Kidney (tissue), 13 donors: ENCODE measurements at regions not wholly inside any gene's neighbourhood (a gene's known extent, or its start where the extent isn't known, plus 50 kb on each side); places are given as distances from the start of the nearest gene placed in this dataset.

ENCODE experiments used
- DNase-seq, 5 donors: peaks; one replicate each; pipeline ENCODE4 v3.0.0-alpha.2; 2013 to 2020
- FAIRE-seq: peaks from 2 replicates; lab custom pipeline; 2012; peaks lifted over from hg19 to GRCh38; lab: Jason Lieb, UNC
- H3K27ac ChIP-seq, 2 donors: one replicate each; pipeline ENCODE4 v1.7.0; 2013; ENCODE audit warnings: low read depth in 2 of 2, low read length in 2 of 2, inconsistent platforms in 1 of 2
- H3K27me3 ChIP-seq: one replicate; pipeline ENCODE4 v1.7.1; 2013; ENCODE audit warnings: low read length, inconsistent platforms; ENCODE audit not compliant: control insufficient read depth, insufficient read depth
- H3K36me3 ChIP-seq, 3 donors: one replicate each; pipeline versions ENCODE4 v1.7.0 to v1.7.1; 2013; ENCODE audit warnings: low read length in 3 of 3, control low read depth in 1 of 3, inconsistent platforms in 1 of 3; ENCODE audit not compliant: insufficient read depth in 3 of 3, control insufficient read depth in 2 of 3
- H3K4me1 ChIP-seq, 3 donors: one replicate each; pipeline versions ENCODE4 v1.7.0 to v1.7.1; 2013; ENCODE audit warnings: low read length in 3 of 3, inconsistent platforms in 1 of 3, low read depth in 1 of 3; ENCODE audit not compliant: control insufficient read depth in 2 of 3, insufficient read depth in 2 of 3
- H3K4me3 ChIP-seq, 3 donors: one replicate each; pipeline versions ENCODE4 v1.7.0 to v1.8.1; 2013; ENCODE audit warnings: low read length in 3 of 3, control low read depth in 1 of 3, inconsistent platforms in 1 of 3
- H3K9ac ChIP-seq, 3 donors: one replicate each; pipeline versions ENCODE4 v1.7.0 to v1.7.1; 2013; ENCODE audit warnings: low read length in 3 of 3, control low read depth in 1 of 3, inconsistent platforms in 1 of 3
- H3K9me3 ChIP-seq, 3 donors: one replicate each; pipeline versions ENCODE4 v1.7.0 to v1.7.1; 2013; ENCODE audit warnings: low read length in 3 of 3, control low read depth in 1 of 3, inconsistent platforms in 1 of 3; ENCODE audit not compliant: control insufficient read depth in 2 of 3, insufficient read depth in 1 of 3
- CTCF ChIP-seq: IDR thresholded peaks from 3 replicates; pipeline ENCODE4 v1.5.1; 2012; ENCODE audit warnings: mild to moderate bottlenecking, moderate library complexity, borderline replicate concordance; ENCODE audit not compliant: insufficient read depth; ENCODE audit errors: extremely low read depth
- intact Hi-C: fragments of 100-400 bp; cut with DNase I; formaldehyde crosslinking; loops from one replicate; pipeline ENCODE4 v1.11.1; 2022
- donor health status: control.
- donor health status: control.
- donor health status: control.
- donor health status: control.
- donor health status: control.
- donor health status: DM: yes; HTN: yes; CAD: no.
- donor health status: Normal renal cell carcinoma (clear cell type).

GRCh38 chr21:35238119-35238518 is 189.0 kb upstream of the RUNX1 start:
- no peak for TF ChIP-seq CTCF
- H3K27ac ChIP-seq = no peak overlapping the region
- H3K9ac ChIP-seq = no peak overlapping the region
- intact Hi-C loops = no loop called here
- FAIRE-seq (no peak), DNase-seq (no peak)
- H3K9me3 ChIP-seq = no peaks in the 10 kb centered on the region
- no peaks in the 10 kb centered on the region for H3K27me3 ChIP-seq
- H3K36me3 ChIP-seq = no peaks in the 10 kb centered on the region
- no peak overlapping the region for H3K4me3 ChIP-seq
- H3K4me1 ChIP-seq = no peaks in the 10 kb centered on the region

DNA sequence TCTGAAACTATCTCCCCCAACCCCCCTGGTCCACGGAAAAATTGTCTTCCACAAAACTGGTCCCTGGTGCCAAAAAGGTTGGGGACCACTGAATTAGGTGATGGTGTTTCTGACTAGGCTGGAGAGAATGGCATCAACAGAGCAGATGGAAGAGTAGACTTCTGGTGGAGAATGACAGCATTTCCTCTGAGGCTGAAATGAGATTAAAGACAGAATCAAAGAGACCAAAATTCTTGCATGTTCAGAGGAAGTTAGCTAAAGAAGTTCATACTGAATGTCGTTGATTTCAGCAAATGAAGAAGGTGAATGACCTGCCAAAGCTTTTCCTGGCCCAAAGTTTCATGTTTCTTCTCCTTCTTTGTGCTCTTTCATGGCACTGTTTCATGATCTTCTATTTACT is 188.2 kb upstream of the RUNX1 start:
- no peak for FAIRE-seq
- TF ChIP-seq CTCF = no peak
- intact Hi-C loops = no loop called here

DNA sequence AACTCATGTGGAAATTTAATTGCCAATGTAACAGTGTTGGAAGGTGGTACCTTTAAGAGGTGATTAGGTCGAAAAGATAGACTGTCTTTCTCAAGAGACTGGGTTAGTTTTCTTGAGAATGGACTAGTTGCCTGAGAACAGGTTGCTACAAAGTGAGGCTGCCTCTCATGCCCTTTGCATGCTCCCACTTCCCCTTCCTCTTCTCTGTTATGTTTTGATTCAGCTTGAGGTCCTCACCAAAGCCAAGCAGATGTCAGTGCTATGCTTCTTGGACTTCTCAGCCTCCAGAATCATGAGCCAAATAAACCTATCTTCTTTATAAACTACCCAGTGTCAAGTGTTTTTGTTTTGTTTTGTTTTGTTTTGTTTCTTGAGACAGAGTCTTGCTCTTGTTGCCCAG is 187.0 kb upstream of the RUNX1 start:
- TF ChIP-seq CTCF = no peak
- Histone ChIP-seq H3K4me1 (no peaks in the 10 kb centered on the region), H3K9me3 (no peaks in the 10 kb centered on the region), H3K36me3 (no peaks in the 10 kb centered on the region), H3K9ac (no peak overlapping the region), H3K27ac (no peak overlapping the region), H3K27me3 (no peaks in the 10 kb centered on the region), H3K4me3 (no peak overlapping the region)
- intact Hi-C loops = no loop called here
- DNase-seq (no peak), FAIRE-seq (no peak)

More for the DNA sequence above, 188.2 kb upstream of the RUNX1 start:
- no peak for DNase-seq
- Histone ChIP-seq H3K9ac (no peak overlapping the region), H3K4me1 (no peaks in the 10 kb centered on the region), H3K9me3 (no peaks in the 10 kb centered on the region), H3K4me3 (no peak overlapping the region), H3K36me3 (no peaks in the 10 kb centered on the region), H3K27me3 (no peaks in the 10 kb centered on the region), H3K27ac (no peak overlapping the region)

GRCh38 chr21:35234725-35235124 is 185.6 kb upstream of the RUNX1 start:
- Histone ChIP-seq H3K9me3 (no peaks in the 10 kb centered on the region), H3K4me3 (no peak overlapping the region), H3K27me3 (no peaks in the 10 kb centered on the region), H3K27ac (no peak overlapping the region), H3K4me1 (no peaks in the 10 kb centered on the region), H3K9ac (no peak overlapping the region), H3K36me3 (no peaks in the 10 kb centered on the region)
- FAIRE-seq (no peak), DNase-seq (no peak)
- TF ChIP-seq CTCF = no peak
- intact Hi-C loops = no loop called here
